Fibroblast of mammary gland (primary cell): ENCODE measurements at regions not wholly inside any gene's neighbourhood (a gene's known extent, or its start where the extent isn't known, plus 50 kb on each side); places are given as distances from the start of the nearest gene placed in this dataset.
A peak's percentile ranks its signal among the peaks of the same experiment; 100 is the strongest.

Experiments
- DNase-seq: peaks from one replicate; pipeline ENCODE4 v3.0.0-alpha.2; 2010; ENCODE audit warnings: low read depth
- H3K4me3 ChIP-seq: 2 replicates; pipeline ENCODE4 v1.5.1; 2011; ENCODE audit warnings: low read depth, mild to moderate bottlenecking, low read length, moderate library complexity; ENCODE audit not compliant: control insufficient read depth
- CTCF ChIP-seq: conservative IDR thresholded peaks from 2 replicates; pipeline ENCODE4 v1.5.1; 2011; ENCODE audit warnings: low read depth, low read length, inconsistent platforms; ENCODE audit not compliant: control insufficient read depth, insufficient read depth

GRCh38 chr18:78154444-78154843 is 825.2 kb upstream of the SALL3 start:
- DNase-seq = no peak

GRCh38 chr18:78154853-78155252 is 824.8 kb upstream of the SALL3 start:
- DNase-seq = no peak
- TF ChIP-seq CTCF = no peak
- H3K4me3 ChIP-seq = no peak overlapping the region

More at GRCh38 chr18:78154444-78154843, 825.2 kb upstream of the SALL3 start:
- H3K4me3 ChIP-seq = no peak overlapping the region
- TF ChIP-seq CTCF = no peak

- DNase-seq = no peak
- H3K4me3 ChIP-seq = no peak overlapping the region
- TF ChIP-seq CTCF = no peak
These were observed 823.2 kb upstream of the SALL3 start for GRCh38 chr18:78156466-78156865.

GRCh38 chr18:78158943-78159342 is 820.7 kb upstream of the SALL3 start:
- no peak for DNase-seq
- TF ChIP-seq CTCF = no peak
- no peak overlapping the region for H3K4me3 ChIP-seq

- TF ChIP-seq CTCF = no peak
- DNase-seq = no peak
These were observed 820.2 kb upstream of the SALL3 start for GRCh38 chr18:78159397-78159796.

GRCh38 chr18:78160961-78161656 is 818.5 kb upstream of the SALL3 start:
- DNase-seq = peak; percentile 4
- TF ChIP-seq CTCF = no peak

More at GRCh38 chr18:78159397-78159796, 820.2 kb upstream of the SALL3 start:
- H3K4me3 ChIP-seq = no peak overlapping the region

GRCh38 chr18:78165525-78165924 is 814.1 kb upstream of the SALL3 start:
- H3K4me3 ChIP-seq = no peak overlapping the region
- no peak for DNase-seq
- TF ChIP-seq CTCF = no peak

More at GRCh38 chr18:78160961-78161656, 818.5 kb upstream of the SALL3 start:
- no peak overlapping the region for H3K4me3 ChIP-seq
